Heart left ventricle (tissue), 16 donors: ENCODE measurements at regions not wholly inside any gene's neighbourhood (a gene's known extent, or its start where the extent isn't known, plus 50 kb on each side); places are given as distances from the start of the nearest gene placed in this dataset.

Source experiments
- ATAC-seq, 4 donors: fragments of 200-7000 bp; cut with Tn5 transposase; one replicate each; pipeline ENCODE4 v1.9.1; 2020 to 2022; ENCODE audit warnings: moderate library complexity in 4 of 4, mild to moderate bottlenecking in 3 of 4, moderate number of reproducible peaks in 1 of 4
- DNase-seq, 5 donors: peaks; one replicate each; pipeline ENCODE4 v3.0.0-alpha.2; 2020
- H3K27ac ChIP-seq, 12 donors: fragments of 200-600 bp; sonication (generic) in 4 of 12; one replicate each; pipeline versions ENCODE4 v1.5.0 to v1.8.0; 2016 to 2022; ENCODE audit warnings: mild to moderate bottlenecking in 2 of 12
- H3K27me3 ChIP-seq, 9 donors: fragments of 200-600 bp; sonication (generic) in 2 of 9; one replicate each; pipeline versions ENCODE4 v1.5.1 to v1.8.0; 2016 to 2022; ENCODE audit warnings: mild to moderate bottlenecking in 3 of 9
- H3K36me3 ChIP-seq, 9 donors: fragments of 200-600 bp; sonication (generic) in 2 of 9; one replicate each; pipeline versions ENCODE4 v1.5.0 to v1.8.0; 2018 to 2022; ENCODE audit warnings: mild to moderate bottlenecking in 2 of 9
- H3K4me1 ChIP-seq, 12 donors: fragments of 200-600 bp; sonication (generic) in 4 of 12; one replicate each; pipeline versions ENCODE4 v1.5.0 to v1.8.0; 2016 to 2022; ENCODE audit warnings: mild to moderate bottlenecking in 3 of 12
- H3K4me3 ChIP-seq, 12 donors: fragments of 200-600 bp; sonication (generic) in 4 of 12; one replicate each; pipeline versions ENCODE4 v1.5.0 to v1.8.0; 2017 to 2022; ENCODE audit warnings: mild to moderate bottlenecking in 9 of 12, moderate library complexity in 4 of 12
- H3K9me3 ChIP-seq, 12 donors: fragments of 200-600 bp; sonication (generic) in 4 of 12; one replicate each; pipeline versions ENCODE4 v1.5.0 to v1.8.0; 2016 to 2022; ENCODE audit warnings: mild to moderate bottlenecking in 1 of 12
- POLR2A ChIP-seq, 2 donors: fragments of 450-650 bp; IDR thresholded peaks; one replicate each; pipeline ENCODE4 v1.6.1; 2017; ENCODE audit warnings: antibody characterized with exemption in 2 of 2, mild to moderate bottlenecking in 2 of 2, moderate library complexity in 2 of 2
- WGBS, 4 donors: extraction: QIAGEN DNeasy Blood & Tissue Kit in 2 of 4; methylation state at CpG; one replicate each; pipeline versions ENCODE4 v1.1.5 to v1.1.7; 2013 to 2018; 5-methylcytosine and 5-hydroxymethylcytosine counted together
- intact Hi-C, 10 donors: fragments of 100-400 bp; cut with DNase I; formaldehyde crosslinking; loops; one replicate each; pipeline versions ENCODE4 v1.11.1 to v1.14.2; 2022
- TF ChIP-seq, protein P1 (sequence below), 12 donors: fragments of 200-600 bp; sonication (generic) in 4 of 12; IDR thresholded peaks; one replicate each; pipeline versions ENCODE4 v1.5.0 to v1.8.0; 2018 to 2022; ENCODE audit warnings: antibody characterized with exemption in 12 of 12, mild to moderate bottlenecking in 5 of 12
- donor health status: ischemic (EF 13 %, LVEDD 7.1; RV severe dilation, severe dysfunction).
- donor health status: healthy with polysubstance abuse.
- donor health status: DM: no; HTN: yes; CAD: no.
- donor health status: DM: no; HTN: no; CAD: no.
- donor health status: ischemic (EF 25% LVEDD 6.9; RV normal size, moderate dysfunction).
- donor health status: ischemic (EF 25% LVEDD 5.7; RV mildly dilated, moderate dysfunction).
- donor health status: healthy.
- donor health status: DM: yes; HTN: yes; CAD: no.
- donor health status: ischemic (EF 35%, LVEDD 5.7; RV mildly dilated, moderate dysfunction).
- donor health status: nonischemic (EF 11% LVEDD 7.7; RV severe dilation, severe dysfunction).
- donor health status: DM: yes; HTN: yes; CAD: no.
- donor health status: PGD.
- donor health status: ischemic (EF 29% LVEDD 5.4; RV normal size, mild dysfunction).
- donor health status: nonischemic (EF 23%, LVEDD 6.1; RV moderate dilation, normal function).

DNA sequence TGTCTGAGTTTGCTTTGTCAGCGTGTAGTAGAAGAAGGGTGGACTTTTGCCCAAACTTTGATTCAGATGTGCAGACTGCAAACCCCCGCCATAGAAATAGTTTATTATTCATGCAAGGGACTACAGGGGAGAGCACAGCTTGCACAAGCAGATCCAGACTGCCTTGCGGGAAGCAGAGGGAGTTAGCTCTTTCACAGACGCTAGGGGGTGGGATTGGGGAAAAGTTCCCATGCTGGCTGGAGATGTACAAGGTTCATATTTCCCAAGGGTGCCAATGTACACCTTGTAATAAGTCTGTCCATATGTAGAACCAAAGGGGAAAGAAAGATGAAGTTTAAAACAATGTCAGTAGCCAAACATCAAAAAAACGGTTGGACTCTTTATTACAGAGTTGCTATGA, 749.7 kb upstream of the COX7C start:
- Histone ChIP-seq H3K36me3 (no peaks in the 10 kb centered on the region), H3K27ac (no peak overlapping the region), H3K4me3 (no peak overlapping the region), H3K9me3 (peaks cover 0 to 7% (median 0%) of the 10 kb centered on the region in 12 donors), H3K27me3 (no peaks in the 10 kb centered on the region), H3K4me1 (no peaks in the 10 kb centered on the region)
- ATAC-seq, result no peak
- 81 to 86% (median 84%) methylated on average over 5 of the region's 5 CpGs for WGBS, 4 donors
- DNase-seq, result no peak
- intact Hi-C loops, result no loop called here
- no peak for TF ChIP-seq POLR2A (IDR thresholded peaks at IDR 0.05)
- TF ChIP-seq, protein P1, sequence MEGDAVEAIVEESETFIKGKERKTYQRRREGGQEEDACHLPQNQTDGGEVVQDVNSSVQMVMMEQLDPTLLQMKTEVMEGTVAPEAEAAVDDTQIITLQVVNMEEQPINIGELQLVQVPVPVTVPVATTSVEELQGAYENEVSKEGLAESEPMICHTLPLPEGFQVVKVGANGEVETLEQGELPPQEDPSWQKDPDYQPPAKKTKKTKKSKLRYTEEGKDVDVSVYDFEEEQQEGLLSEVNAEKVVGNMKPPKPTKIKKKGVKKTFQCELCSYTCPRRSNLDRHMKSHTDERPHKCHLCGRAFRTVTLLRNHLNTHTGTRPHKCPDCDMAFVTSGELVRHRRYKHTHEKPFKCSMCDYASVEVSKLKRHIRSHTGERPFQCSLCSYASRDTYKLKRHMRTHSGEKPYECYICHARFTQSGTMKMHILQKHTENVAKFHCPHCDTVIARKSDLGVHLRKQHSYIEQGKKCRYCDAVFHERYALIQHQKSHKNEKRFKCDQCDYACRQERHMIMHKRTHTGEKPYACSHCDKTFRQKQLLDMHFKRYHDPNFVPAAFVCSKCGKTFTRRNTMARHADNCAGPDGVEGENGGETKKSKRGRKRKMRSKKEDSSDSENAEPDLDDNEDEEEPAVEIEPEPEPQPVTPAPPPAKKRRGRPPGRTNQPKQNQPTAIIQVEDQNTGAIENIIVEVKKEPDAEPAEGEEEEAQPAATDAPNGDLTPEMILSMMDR (IDR thresholded peaks at IDR 0.05), result no peak

DNA sequence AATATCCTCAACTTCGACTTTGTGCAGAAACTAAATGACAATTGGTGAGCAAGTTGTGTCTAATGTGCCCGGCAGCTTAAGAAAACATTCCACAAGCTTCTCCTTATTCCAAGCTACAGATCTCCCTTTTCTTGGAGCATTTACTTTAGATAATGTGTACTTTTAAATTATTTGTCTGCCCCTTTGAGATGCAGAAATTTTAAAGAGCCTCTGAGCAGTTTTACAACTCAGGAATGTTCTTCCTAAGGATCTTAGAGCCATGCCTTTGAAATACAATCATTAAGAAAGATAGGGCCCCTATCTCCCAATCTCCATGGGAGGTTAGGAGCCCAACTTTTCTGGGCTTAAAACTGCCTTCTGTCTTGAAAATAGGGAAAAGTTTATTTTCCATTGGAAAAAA, 723.7 kb upstream of the COX7C start:
- DNase-seq, result no peak
- intact Hi-C loops, result no loop called here
- H3K36me3 ChIP-seq, result no peaks in the 10 kb centered on the region
- H3K27me3 ChIP-seq, result no peaks in the 10 kb centered on the region
- TF ChIP-seq, protein P1 (IDR thresholded peaks at IDR 0.05), result no peak
- no peak for TF ChIP-seq POLR2A (IDR thresholded peaks at IDR 0.05)
- no peak overlapping the region for H3K27ac ChIP-seq
- H3K9me3 ChIP-seq, result no peaks in the 10 kb centered on the region
- no peak overlapping the region for H3K4me3 ChIP-seq
- no peak for ATAC-seq
- WGBS, 4 donors, result 44 to 57% (median 50%) methylated on average over 2 of the region's 2 CpGs
- no peaks in the 10 kb centered on the region for H3K4me1 ChIP-seq

DNA sequence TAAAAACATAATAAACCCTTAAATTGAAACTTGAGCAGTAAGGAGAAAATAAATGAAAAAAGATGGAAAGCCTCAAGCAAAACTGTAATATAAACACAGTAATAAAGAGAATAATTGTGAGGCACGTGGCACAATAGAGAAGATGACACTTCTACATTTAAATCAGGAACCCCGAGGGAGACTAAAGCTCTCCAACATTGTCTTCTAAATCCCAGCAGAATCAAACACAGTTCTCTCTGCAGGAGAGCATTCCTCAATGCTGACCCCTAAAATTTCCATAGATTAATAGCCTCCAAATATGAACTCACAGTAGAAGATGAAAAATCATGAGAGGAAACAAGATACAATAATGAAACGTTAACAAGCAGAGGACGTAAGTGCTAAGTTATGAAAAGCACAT, 721.2 kb upstream of the COX7C start:
- TF ChIP-seq POLR2A (IDR thresholded peaks at IDR 0.05), result no peak
- TF ChIP-seq, protein P1 (IDR thresholded peaks at IDR 0.05), result no peak
- intact Hi-C loops, result no loop called here
- ATAC-seq, result no peak
- Histone ChIP-seq H3K27me3 (no peaks in the 10 kb centered on the region), H3K4me1 (no peaks in the 10 kb centered on the region), H3K9me3 (no peaks in the 10 kb centered on the region), H3K36me3 (no peaks in the 10 kb centered on the region), H3K4me3 (no peak overlapping the region), H3K27ac (no peak overlapping the region)
- 20 to 63% (median 45%) methylated on average over 4 of the region's 4 CpGs for WGBS, 4 donors
- DNase-seq, result no peak

DNA sequence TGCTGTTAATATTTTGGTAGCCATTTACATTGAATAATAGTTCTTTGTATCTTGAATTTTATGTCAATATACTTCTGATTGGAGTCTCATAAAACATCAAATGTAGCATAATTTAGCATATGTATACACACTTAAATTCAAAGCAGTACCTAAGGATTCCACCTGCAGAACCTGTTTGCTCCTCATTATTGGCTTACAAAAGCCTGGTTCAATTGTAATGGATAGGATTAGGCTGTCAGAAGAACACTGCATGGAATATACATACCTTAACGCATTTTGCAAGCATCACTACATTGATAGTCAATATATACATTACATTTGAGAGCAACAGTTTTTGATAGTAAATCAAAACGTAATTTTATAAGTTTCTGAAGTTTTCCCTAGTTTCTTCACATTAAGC, 711.3 kb upstream of the COX7C start:
- Histone ChIP-seq H3K4me3 (no peak overlapping the region), H3K4me1 (no peaks in the 10 kb centered on the region), H3K27me3 (no peaks in the 10 kb centered on the region), H3K9me3 (no peaks in the 10 kb centered on the region), H3K27ac (no peak overlapping the region), H3K36me3 (no peaks in the 10 kb centered on the region)
- DNase-seq (no peak), ATAC-seq (no peak)
- intact Hi-C loops, result no loop called here
- TF ChIP-seq, protein P1 (IDR thresholded peaks at IDR 0.05), result no peak
- TF ChIP-seq POLR2A (IDR thresholded peaks at IDR 0.05), result no peak
- 26 to 46% (median 37%) methylated on average over 2 of the region's 2 CpGs for WGBS, 4 donors
